Smooth muscle cell (in vitro differentiated cells): ENCODE measurements at regions not wholly inside any gene's neighbourhood (a gene's known extent, or its start where the extent isn't known, plus 50 kb on each side); places are given as distances from the start of the nearest gene placed in this dataset.
"Not testable (repeated sequence)": the region's sequence is repeated elsewhere in the genome, so short reads cannot be mapped to it uniquely, and the experiment has no call there.

Source experiments
- DNase-seq: peaks from one replicate; lab custom pipeline; 2025; ENCODE audit not compliant: unreplicated experiment; lab: John Stamatoyannopoulos, UW
- H2AFZ ChIP-seq: fragments of 200-600 bp; sonication (generic); 2 replicates; pipeline ENCODE4 v1.6.0; 2016; ENCODE audit warnings: antibody characterized with exemption, low read depth, mild to moderate bottlenecking
- H3F3A ChIP-seq: fragments of 200-600 bp; sonication (generic); 2 replicates; pipeline ENCODE4 v1.6.0; 2017; ENCODE audit warnings: antibody characterized with exemption, low read depth
- H3K27ac ChIP-seq: fragments of 200-600 bp; sonication (generic); 2 replicates; pipeline ENCODE4 v1.5.1; 2016; ENCODE audit warnings: low read depth, mild to moderate bottlenecking
- H3K27me3 ChIP-seq: fragments of 200-600 bp; sonication (generic); 2 replicates; pipeline ENCODE4 v1.6.1; 2016; ENCODE audit warnings: low read depth, mild to moderate bottlenecking
- H3K36me3 ChIP-seq: fragments of 200-600 bp; sonication (generic); 2 replicates; pipeline ENCODE4 v1.5.1; 2016; ENCODE audit warnings: low read depth
- H3K4me1 ChIP-seq: fragments of 200-600 bp; sonication (generic); 2 replicates; pipeline ENCODE4 v1.5.1; 2016; ENCODE audit warnings: low read depth
- H3K4me2 ChIP-seq: fragments of 200-600 bp; sonication (generic); 2 replicates; pipeline ENCODE4 v1.6.0; 2016; ENCODE audit warnings: mild to moderate bottlenecking
- H3K4me3 ChIP-seq: fragments of 200-600 bp; sonication (generic); 2 replicates; pipeline ENCODE4 v1.5.1; 2016; ENCODE audit warnings: mild to moderate bottlenecking
- H3K79me2 ChIP-seq: fragments of 200-600 bp; sonication (generic); 2 replicates; pipeline ENCODE4 v1.6.0; 2016; ENCODE audit warnings: low read depth, mild to moderate bottlenecking
- H3K9ac ChIP-seq: fragments of 200-600 bp; sonication (generic); 2 replicates; pipeline ENCODE4 v1.6.0; 2016; ENCODE audit warnings: low read depth
- H3K9me3 ChIP-seq: fragments of 200-600 bp; sonication (generic); replicated peaks from 2 replicates; pipeline ENCODE4 v1.5.1; 2016; ENCODE audit warnings: low read depth
- H4K20me1 ChIP-seq: fragments of 200-600 bp; sonication (generic); 2 replicates; pipeline ENCODE4 v1.6.0; 2016; ENCODE audit warnings: low read depth
- WGBS: methylation state at CpG from one replicate; pipeline ENCODE4 v1.1.7; 2016; ENCODE audit warnings: low lambda C conversion rate; 5-methylcytosine and 5-hydroxymethylcytosine counted together
- TF ChIP-seq, protein P1 (sequence below): fragments of 200-600 bp; sonication (generic); IDR thresholded peaks from 2 replicates; pipeline ENCODE4 v1.5.1; 2017; ENCODE audit warnings: borderline replicate concordance, mild to moderate bottlenecking, antibody characterized with exemption; ENCODE audit not compliant: insufficient read depth, poor library complexity, severe bottlenecking

- H3K79me2 ChIP-seq: no peaks in the 10 kb centered on the region
- H3K4me3 ChIP-seq: no peak overlapping the region
- H3K36me3 ChIP-seq: no peaks in the 10 kb centered on the region
- H3K4me2 ChIP-seq: peak overlapping the region; percentile 18
- H4K20me1 ChIP-seq: no peaks in the 10 kb centered on the region
- peak overlapping the region; percentile 19 for H2AFZ ChIP-seq
- H3K27me3 ChIP-seq: no peaks in the 10 kb centered on the region
- H3K27ac ChIP-seq: no peak overlapping the region
- H3K9me3 ChIP-seq: no peaks in the 10 kb centered on the region
- H3K9ac ChIP-seq: no peak overlapping the region
- TF ChIP-seq, protein P1, sequence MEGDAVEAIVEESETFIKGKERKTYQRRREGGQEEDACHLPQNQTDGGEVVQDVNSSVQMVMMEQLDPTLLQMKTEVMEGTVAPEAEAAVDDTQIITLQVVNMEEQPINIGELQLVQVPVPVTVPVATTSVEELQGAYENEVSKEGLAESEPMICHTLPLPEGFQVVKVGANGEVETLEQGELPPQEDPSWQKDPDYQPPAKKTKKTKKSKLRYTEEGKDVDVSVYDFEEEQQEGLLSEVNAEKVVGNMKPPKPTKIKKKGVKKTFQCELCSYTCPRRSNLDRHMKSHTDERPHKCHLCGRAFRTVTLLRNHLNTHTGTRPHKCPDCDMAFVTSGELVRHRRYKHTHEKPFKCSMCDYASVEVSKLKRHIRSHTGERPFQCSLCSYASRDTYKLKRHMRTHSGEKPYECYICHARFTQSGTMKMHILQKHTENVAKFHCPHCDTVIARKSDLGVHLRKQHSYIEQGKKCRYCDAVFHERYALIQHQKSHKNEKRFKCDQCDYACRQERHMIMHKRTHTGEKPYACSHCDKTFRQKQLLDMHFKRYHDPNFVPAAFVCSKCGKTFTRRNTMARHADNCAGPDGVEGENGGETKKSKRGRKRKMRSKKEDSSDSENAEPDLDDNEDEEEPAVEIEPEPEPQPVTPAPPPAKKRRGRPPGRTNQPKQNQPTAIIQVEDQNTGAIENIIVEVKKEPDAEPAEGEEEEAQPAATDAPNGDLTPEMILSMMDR: no peak
- H3F3A ChIP-seq: no peaks in the 10 kb centered on the region
- H3K4me1 ChIP-seq: no peaks in the 10 kb centered on the region
- WGBS: 58% methylated on average over 1 of the region's 1 CpG
- no peak for DNase-seq
These were observed 371.3 kb upstream of the INTU start for GRCh38 chr4:127261476-127261875.

- Histone ChIP-seq H3K9me3 (no peaks in the 10 kb centered on the region), H3K79me2 (no peaks in the 10 kb centered on the region), H4K20me1 (no peaks in the 10 kb centered on the region), H3K4me3 (no peak overlapping the region), H3K4me2 (no peak overlapping the region), H3K9ac (no peak overlapping the region), H2AFZ (no peak overlapping the region), H3K27me3 (no peaks in the 10 kb centered on the region), H3F3A (no peaks in the 10 kb centered on the region), H3K36me3 (no peaks in the 10 kb centered on the region), H3K4me1 (no peaks in the 10 kb centered on the region), H3K27ac (no peak overlapping the region)
- 96% methylated on average over 1 of the region's 1 CpG for WGBS
- TF ChIP-seq, protein P1: no peak
- no peak for DNase-seq
These were observed 364.4 kb upstream of the INTU start for GRCh38 chr4:127268367-127268766.

- not testable (repeated sequence) for H3K4me1 ChIP-seq, H3K27ac ChIP-seq, H3K9me3 ChIP-seq, H2AFZ ChIP-seq, H3K9ac ChIP-seq, H3K27me3 ChIP-seq, H3K79me2 ChIP-seq, DNase-seq, H3K4me3 ChIP-seq, H3K36me3 ChIP-seq, H3K4me2 ChIP-seq, H3F3A ChIP-seq, H4K20me1 ChIP-seq
- 85% methylated on average over 3 of the region's 3 CpGs for WGBS
These were observed 355.7 kb upstream of the INTU start for GRCh38 chr4:127277023-127277422.

DNA sequence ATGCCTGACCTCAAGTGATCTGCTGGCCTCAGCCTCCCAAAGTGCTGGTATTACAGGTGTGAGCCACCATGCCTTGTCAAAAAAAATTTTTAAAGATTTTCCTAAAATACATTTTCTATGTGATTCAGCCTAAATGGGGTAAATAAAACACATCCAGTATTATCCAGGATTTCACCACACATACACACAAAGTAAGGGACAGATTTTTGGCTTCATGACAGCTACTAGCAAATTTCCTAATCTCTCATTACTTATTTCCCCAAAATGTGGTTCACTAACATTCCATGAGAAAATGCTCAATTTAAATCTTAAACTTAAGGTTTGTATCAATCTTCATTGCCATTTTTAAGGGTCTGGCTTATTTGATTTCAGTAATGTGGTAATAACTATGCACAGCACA lies 348.5 kb upstream of the INTU start:
- Histone ChIP-seq H3K9ac (no peak overlapping the region), H3K4me3 (no peak overlapping the region), H4K20me1 (no peaks in the 10 kb centered on the region), H2AFZ (no peak overlapping the region), H3F3A (no peaks in the 10 kb centered on the region), H3K79me2 (no peaks in the 10 kb centered on the region), H3K4me2 (no peak overlapping the region), H3K27me3 (no peaks in the 10 kb centered on the region), H3K36me3 (no peaks in the 10 kb centered on the region), H3K27ac (no peak overlapping the region), H3K9me3 (no peaks in the 10 kb centered on the region), H3K4me1 (no peaks in the 10 kb centered on the region)
- DNase-seq: no peak
- TF ChIP-seq, protein P1: no peak
